ENCODE measurements at regions not wholly inside any gene's neighbourhood (a gene's known extent, or its start where the extent isn't known, plus 50 kb on each side); places are given as distances from the start of the nearest gene placed in this dataset.
"Not testable (repeated sequence)": the region's sequence is repeated elsewhere in the genome, so short reads cannot be mapped to it uniquely, and the experiment has no call there.

GRCh38 chr16:52113533-52114183 is 433.3 kb downstream of the TOX3 start:
- DNase-seq (ENCODE audit: extremely low read depth in 1 of 2, low read depth in 1 of 2), result no peak

DNA sequence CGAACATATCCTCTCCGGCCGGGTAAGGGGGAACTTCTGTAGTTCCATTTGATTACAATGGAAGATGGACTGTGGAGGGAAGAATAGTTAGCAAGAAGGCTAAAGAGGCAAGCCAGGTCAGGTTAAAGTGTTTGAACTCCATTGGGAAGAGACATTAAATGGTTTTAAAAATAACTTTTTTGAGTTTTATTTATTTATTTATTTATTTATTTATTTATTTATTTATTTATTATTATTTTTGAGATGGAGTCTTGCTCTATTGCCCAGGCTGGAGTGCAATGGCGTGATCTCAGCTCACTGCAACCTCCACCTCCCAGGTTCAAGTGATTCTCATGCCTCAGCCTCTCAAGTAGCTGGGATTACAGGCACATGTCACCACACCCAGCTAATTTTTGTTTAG is 441.9 kb downstream of the TOX3 start:
- DNase-seq (ENCODE audit: extremely low read depth in 1 of 2, low read depth in 1 of 2), result not testable (repeated sequence)

GRCh38 chr16:52103791-52104190 is 443.2 kb downstream of the TOX3 start:
- DNase-seq (ENCODE audit: extremely low read depth in 1 of 2, low read depth in 1 of 2), result no peak

GRCh38 chr16:52101246-52101645 is 445.7 kb downstream of the TOX3 start:
- no peak for DNase-seq (ENCODE audit: extremely low read depth in 1 of 2, low read depth in 1 of 2)

DNA sequence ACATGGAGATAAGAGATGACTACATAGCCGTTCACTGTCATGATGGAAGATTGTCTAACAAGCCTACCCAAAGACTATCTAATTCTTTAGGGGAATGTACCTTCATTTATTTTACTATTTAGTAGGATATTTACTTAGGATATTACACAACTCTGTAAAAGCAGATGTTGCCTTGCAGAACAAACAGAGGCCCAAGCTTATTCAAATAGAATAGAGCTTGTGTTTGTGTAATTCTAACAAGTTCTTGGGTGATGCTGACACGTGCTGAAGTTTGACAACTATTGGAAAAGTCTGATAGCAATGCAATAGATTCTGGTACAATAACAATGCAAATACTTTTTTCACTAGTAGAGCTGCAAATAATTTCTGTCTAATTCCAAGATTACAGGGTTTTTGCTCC is 447.6 kb downstream of the TOX3 start:
- no peak for DNase-seq (ENCODE audit: extremely low read depth in 1 of 2, low read depth in 1 of 2)

- no peak for DNase-seq (ENCODE audit: extremely low read depth in 1 of 2, low read depth in 1 of 2)
Observed at GRCh38 chr16:52095471-52095870, 451.5 kb downstream of the TOX3 start.

GRCh38 chr16:52092126-52092525 is 454.8 kb downstream of the TOX3 start:
- no peak for DNase-seq (ENCODE audit: extremely low read depth in 1 of 2, low read depth in 1 of 2)

GRCh38 chr16:52090080-52090479 is 456.9 kb downstream of the TOX3 start:
- DNase-seq (ENCODE audit: extremely low read depth in 1 of 2, low read depth in 1 of 2), result no peak

DNA sequence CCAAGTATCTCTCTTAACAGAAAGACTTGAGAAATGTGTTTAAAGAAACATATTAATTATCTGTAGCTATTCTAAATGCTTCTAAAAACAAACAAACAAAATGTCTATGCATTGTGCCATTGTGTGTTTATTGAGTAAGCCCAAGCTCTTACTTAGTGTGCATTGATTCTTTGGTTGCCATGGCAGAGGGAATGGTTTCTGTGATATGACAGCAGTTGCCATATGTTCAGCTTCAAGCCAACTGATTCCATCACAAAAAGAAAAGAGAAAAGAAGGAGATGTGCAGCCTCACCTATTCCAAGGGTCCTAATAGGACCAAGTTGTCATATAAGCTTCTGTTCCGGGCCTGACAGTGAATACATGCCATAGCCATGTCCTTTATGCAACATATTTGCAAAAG is 457.5 kb downstream of the TOX3 start:
- no peak for DNase-seq (ENCODE audit: extremely low read depth in 1 of 2, low read depth in 1 of 2)

GRCh38 chr16:52086901-52087300 is 460.0 kb downstream of the TOX3 start:
- no peak for DNase-seq (ENCODE audit: extremely low read depth in 1 of 2, low read depth in 1 of 2)

DNA sequence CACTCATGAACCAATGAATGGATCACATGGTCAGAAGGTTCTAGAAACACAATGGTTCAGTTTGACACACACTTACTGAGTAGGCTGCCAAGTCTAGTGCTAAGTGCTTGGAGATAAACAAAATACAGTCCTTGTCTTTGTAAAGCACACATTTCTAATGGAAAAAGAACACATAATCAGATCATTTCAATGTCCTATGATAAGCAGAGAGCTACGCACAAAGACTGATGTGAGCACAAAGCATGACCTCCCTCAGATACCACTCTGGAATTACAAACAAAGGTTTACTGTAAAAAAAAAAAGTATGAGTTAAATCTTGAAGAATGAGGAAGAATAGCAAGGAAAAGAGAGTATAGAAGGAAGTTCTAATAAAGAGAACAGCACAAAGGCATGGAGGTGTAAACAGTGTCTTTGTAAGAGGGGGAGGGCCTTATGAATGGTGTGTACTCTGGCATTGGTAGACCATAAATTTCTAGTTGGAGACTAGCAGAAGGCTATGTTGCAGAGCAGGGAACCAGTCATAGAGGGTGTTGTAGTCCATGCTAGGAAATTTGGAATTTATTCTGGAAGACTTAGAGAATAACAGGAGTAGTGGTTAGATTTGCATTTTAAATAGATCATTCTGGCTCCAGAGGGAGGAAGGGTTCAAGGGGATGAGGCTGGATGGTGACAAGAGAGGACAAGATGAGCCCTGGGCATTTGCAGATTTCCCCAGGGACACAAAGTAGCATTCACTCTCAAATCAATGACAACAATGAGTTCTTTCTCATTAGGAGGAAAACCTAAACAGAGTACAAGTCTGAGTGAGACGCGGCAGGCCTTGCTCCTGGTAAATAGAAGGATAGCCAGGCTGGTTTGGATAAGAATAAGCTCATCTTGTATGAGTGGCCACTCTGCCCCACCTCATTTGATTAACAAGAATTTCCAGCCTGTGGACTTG is 468.0 kb downstream of the TOX3 start:
- DNase-seq (ENCODE audit: extremely low read depth in 1 of 2, low read depth in 1 of 2), result no peak

DNA sequence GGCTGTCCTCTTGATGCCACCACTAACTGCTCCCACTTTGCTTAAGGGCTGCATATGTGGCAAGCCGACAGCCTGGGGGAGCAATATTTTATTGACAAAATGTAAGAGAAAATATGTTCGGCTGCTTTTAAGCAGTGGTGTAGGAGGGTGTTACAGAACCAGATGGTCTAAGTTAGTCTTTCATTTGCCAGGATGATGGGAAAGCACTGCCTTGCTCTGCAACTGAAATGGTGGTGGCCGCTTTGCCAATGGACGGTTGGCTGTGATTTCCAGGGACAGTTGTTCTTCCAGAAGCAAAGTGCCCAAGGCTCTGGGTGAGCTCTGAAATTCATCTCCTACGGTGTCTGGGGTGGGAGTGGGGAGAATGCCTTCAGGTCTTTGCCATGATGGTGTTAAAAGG is 469.3 kb downstream of the TOX3 start:
- no peak for DNase-seq (ENCODE audit: extremely low read depth in 1 of 2, low read depth in 1 of 2)

DNA sequence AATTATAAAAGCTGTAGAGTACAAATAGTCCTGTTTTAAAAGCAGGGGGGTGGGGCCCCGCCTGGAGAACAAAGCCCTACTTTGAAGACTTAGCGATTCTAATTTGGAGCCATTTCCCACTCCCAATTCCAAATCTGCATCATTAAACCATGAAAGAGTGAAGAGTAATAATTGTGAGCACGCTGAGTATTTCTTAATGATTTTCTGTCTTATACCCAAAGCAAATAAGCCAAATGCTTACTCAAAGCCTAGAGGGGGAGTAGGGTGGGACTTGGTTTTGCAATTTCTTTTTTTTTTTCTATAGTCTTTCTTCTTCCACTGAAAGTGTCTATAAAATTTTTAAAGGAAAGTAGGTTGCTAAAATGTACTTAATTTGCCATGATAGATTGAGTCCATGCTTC is 470.1 kb downstream of the TOX3 start:
- no peak for DNase-seq (ENCODE audit: extremely low read depth in 1 of 2, low read depth in 1 of 2)

- no peak for DNase-seq (ENCODE audit: extremely low read depth in 1 of 2, low read depth in 1 of 2)
Observed at GRCh38 chr16:52076332-52076731, 470.6 kb downstream of the TOX3 start.

DNA sequence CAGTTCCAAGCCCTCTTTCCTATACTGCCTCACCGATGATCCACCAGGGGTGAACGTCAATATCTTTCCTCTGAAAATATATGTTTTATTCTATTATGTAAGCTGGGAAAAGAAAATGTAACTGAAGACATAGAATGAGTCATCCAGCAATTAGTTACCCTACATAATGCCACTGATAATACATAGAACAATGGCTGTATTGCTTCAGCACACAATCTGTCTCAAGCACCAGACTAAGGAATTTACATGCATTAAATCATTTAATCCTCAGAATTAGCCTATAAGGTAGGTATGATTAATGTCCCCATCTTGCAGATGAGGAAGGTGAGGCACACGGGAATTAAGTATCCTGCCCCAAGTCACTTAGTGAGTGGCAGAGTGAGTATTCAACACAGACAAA is 472.8 kb downstream of the TOX3 start:
- DNase-seq (ENCODE audit: extremely low read depth in 1 of 2, low read depth in 1 of 2), result no peak

- DNase-seq (ENCODE audit: extremely low read depth in 1 of 2, low read depth in 1 of 2), result no peak
Observed at GRCh38 chr16:52073024-52073423, 473.9 kb downstream of the TOX3 start.

DNA sequence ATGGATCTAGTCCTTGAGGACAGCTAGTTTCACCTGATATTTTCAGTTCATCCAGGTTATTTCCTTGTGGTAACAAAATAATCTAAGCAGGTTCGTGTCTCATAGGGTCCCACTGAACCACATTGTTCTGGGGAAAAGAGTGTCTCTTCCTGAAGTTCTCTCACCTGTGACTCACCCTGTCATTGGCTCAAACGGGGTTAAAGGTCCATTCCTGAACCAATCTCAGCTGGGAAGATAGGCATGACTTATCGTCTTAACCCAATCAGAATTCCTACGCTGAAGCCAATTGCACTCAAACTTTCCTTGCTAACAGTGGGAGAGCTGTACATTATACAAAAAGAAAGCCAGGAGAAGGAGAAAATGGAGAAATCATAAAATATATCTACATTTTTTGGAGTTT is 475.8 kb downstream of the TOX3 start:
- no peak for DNase-seq (ENCODE audit: extremely low read depth in 1 of 2, low read depth in 1 of 2)

GRCh38 chr16:52070341-52071057 is 476.4 kb downstream of the TOX3 start:
- DNase-seq (ENCODE audit: extremely low read depth in 1 of 2, low read depth in 1 of 2), result no peak

- no peak for DNase-seq (ENCODE audit: extremely low read depth in 1 of 2, low read depth in 1 of 2)
Observed at GRCh38 chr16:52069866-52070265, 477.1 kb downstream of the TOX3 start.

DNA sequence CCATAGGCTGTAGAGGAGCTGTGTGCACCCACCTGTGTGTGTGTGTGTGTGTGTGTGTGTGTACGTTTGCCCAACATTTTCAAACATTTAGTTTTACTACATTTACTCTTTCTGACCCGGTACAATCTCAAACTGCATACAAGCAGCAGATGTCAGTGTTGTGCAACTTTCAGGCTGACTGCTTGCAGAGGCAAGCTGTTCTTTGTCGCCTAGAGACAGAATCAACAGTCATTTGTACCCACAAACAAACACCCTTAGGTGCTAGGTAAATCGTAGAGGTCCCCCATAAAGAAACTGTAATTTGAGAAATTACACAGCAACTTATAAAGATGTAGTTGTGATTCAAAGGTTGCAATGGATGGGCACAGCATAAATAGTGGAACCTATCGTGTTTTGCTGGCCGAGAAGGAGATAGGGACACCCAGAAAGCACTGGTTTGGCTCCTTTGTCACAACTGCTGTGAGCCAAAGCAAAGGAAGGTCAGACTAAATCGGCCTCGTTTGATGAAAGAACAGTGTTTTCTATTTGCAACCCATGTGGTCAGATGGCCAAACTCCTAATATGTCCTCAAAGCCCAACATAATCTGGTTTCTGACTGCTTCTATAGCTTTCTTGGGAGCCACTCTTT is 478.4 kb downstream of the TOX3 start:
- no peak for DNase-seq (ENCODE audit: extremely low read depth in 1 of 2, low read depth in 1 of 2)

DNA sequence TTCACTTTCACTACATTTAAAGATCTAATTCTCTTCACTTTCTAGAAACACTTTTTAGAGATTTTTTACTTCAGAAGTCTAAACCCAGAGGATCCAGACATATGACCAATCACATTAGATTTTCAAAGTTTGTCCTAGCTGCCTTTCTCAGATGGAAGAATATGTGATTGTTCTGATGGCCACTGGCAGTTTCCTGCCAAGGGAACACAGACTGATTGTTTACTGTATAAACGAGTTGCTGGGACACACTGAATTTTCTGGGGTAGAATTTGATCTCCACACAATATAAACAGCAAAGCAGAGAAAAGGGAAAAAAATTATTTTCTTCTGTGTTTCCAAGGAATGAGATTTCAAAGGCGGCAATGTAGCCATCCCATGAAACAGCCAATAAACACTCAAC is 480.0 kb downstream of the TOX3 start:
- DNase-seq (ENCODE audit: extremely low read depth in 1 of 2, low read depth in 1 of 2), result no peak
